KMS-11 (cell line): ENCODE measurements at regions not wholly inside any gene's neighbourhood (a gene's known extent, or its start where the extent isn't known, plus 50 kb on each side); places are given as distances from the start of the nearest gene placed in this dataset.

Experiments used
- H2AFZ ChIP-seq: fragments of 200-600 bp; sonication (generic); 2 replicates; pipeline ENCODE4 v1.6.1; 2016; ENCODE audit warnings: antibody characterized with exemption, mixed run types, low read depth
- H3K27ac ChIP-seq: fragments of 200-600 bp; sonication (generic); 2 replicates; pipeline ENCODE4 v1.6.1; 2016; ENCODE audit warnings: mild to moderate bottlenecking, mixed run types
- H3K27me3 ChIP-seq: fragments of 200-600 bp; sonication (generic); 2 replicates; pipeline ENCODE4 v1.6.1; 2017; ENCODE audit warnings: mild to moderate bottlenecking, low read depth, mixed run types, moderate library complexity; ENCODE audit not compliant: insufficient read depth
- H3K36me3 ChIP-seq: fragments of 200-600 bp; sonication (generic); 2 replicates; pipeline ENCODE4 v1.6.1; 2017; ENCODE audit warnings: mild to moderate bottlenecking, mixed run types; ENCODE audit not compliant: insufficient read depth
- H3K4me1 ChIP-seq: fragments of 200-600 bp; sonication (generic); 2 replicates; pipeline ENCODE4 v1.6.1; 2016; ENCODE audit warnings: mild to moderate bottlenecking, low read depth, mixed run types; ENCODE audit not compliant: poor library complexity, severe bottlenecking
- H3K4me2 ChIP-seq: fragments of 200-600 bp; sonication (generic); 2 replicates; pipeline ENCODE4 v1.7.0; 2016; ENCODE audit warnings: mild to moderate bottlenecking, mixed run types
- H3K4me3 ChIP-seq: fragments of 200-600 bp; sonication (generic); IDR thresholded peaks from 2 replicates; pipeline ENCODE4 v1.6.1; 2017; ENCODE audit warnings: low read depth, low read length, mixed read lengths; ENCODE audit not compliant: insufficient read depth
- H3K79me2 ChIP-seq: fragments of 200-600 bp; sonication (generic); 2 replicates; pipeline ENCODE4 v1.6.1; 2016; ENCODE audit warnings: low read depth, mixed run types; ENCODE audit not compliant: insufficient read depth
- H3K9ac ChIP-seq: fragments of 200-600 bp; sonication (generic); 2 replicates; pipeline ENCODE4 v1.6.1; 2016; ENCODE audit warnings: mild to moderate bottlenecking, mixed run types
- H4K20me1 ChIP-seq: fragments of 200-600 bp; sonication (generic); 2 replicates; pipeline ENCODE4 v1.6.1; 2016; ENCODE audit warnings: mild to moderate bottlenecking, mixed run types; ENCODE audit not compliant: insufficient read depth
- CTCF ChIP-seq: fragments of 200-600 bp; sonication (generic); conservative IDR thresholded peaks from 2 replicates; pipeline ENCODE4 v1.6.1; 2017; ENCODE audit warnings: low read depth, mild to moderate bottlenecking, antibody characterized with exemption, low read length, moderate library complexity, mixed read lengths

DNA sequence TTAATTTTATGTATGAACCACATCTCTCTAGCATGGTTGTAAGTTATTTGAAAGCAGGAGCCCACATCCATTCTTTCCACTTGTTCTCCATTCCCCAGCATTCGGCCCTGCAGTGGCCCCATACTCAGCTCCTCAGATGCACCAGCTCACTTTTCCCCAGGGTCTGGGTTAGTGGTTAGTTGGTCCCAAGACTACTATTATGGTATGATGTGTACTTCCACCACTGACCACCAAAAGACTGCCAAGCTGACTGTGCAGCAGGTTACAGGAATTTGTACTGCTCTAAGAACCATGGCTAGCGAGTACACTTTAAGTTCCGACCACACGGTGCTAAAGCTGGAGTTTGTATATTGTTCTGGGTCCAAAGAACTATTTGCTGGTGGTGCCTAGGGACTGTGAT, 413.6 kb upstream of the TCF4 start:
- Histone ChIP-seq H3K27me3 (no peaks in the 10 kb centered on the region), H3K9ac (no peak overlapping the region), H3K36me3 (no peaks in the 10 kb centered on the region), H3K4me1 (peaks cover 78% of the 10 kb centered on the region), H3K4me3 (no peak overlapping the region), H3K4me2 (no peak overlapping the region), H3K27ac (no peak overlapping the region), H2AFZ (no peak overlapping the region), H3K79me2 (no peaks in the 10 kb centered on the region), H4K20me1 (no peaks in the 10 kb centered on the region)
- no peak for TF ChIP-seq CTCF

DNA sequence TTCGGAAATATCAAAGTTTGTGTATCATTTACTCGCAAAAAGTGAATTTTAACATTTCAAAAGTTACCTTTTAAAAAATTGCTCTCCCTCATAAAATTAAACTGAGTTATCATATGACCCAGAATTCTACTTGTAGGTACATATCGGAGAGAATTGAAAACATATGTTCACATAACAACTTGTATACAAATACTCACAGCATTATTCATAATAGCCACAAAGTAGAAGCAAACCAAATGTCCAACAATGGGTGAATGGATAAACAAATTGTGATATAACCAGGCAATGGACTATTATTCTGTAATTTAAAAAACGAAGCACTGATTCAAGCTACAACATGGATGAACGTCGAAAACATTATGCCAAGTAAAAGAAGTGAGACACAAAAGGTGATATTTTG, 412.0 kb upstream of the TCF4 start:
- Histone ChIP-seq H3K36me3 (no peaks in the 10 kb centered on the region), H3K9ac (no peak overlapping the region), H3K79me2 (no peaks in the 10 kb centered on the region), H3K4me2 (peak overlapping the region; percentile 92; the same call in 1 of the 2 replicates), H3K27me3 (no peaks in the 10 kb centered on the region), H3K4me3 (no peak overlapping the region), H3K4me1 (peaks cover 93% of the 10 kb centered on the region), H3K27ac (peak overlapping the region; percentile 22; the same call in 1 of the 2 replicates), H4K20me1 (no peaks in the 10 kb centered on the region), H2AFZ (no peak overlapping the region)
- no peak for TF ChIP-seq CTCF

DNA sequence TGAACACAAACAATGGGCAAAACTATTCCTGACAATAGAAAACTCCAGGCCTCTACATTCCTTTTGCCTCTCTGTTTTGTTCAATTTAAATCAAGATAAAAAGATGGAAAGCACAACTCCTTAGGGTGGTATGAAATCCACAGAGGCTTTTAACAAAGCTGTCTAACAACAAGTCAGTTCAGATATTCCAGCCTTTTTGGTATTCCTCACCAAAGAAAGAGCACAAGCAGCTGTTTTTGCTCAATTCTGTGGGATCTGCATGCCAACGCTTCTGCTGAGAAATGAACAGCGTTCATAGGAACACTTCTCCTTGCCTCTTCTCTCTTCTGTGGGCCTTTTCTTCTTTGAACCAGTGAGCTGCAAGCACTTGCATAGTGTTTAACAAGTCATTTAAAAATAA, 411.6 kb upstream of the TCF4 start:
- peak overlapping the region; percentile 22; the same call in 1 of the 2 replicates for H3K27ac ChIP-seq
- TF ChIP-seq CTCF = no peak
- no peak overlapping the region; the same call in 1 of the 2 replicates for H3K9ac ChIP-seq
- H3K79me2 ChIP-seq = no peaks in the 10 kb centered on the region
- H3K36me3 ChIP-seq = no peaks in the 10 kb centered on the region
- peaks cover 97% of the 10 kb centered on the region for H3K4me1 ChIP-seq
- H2AFZ ChIP-seq = peak overlapping the region; percentile 92; the same call in 1 of the 2 replicates
- H3K27me3 ChIP-seq = no peaks in the 10 kb centered on the region
- H4K20me1 ChIP-seq = no peaks in the 10 kb centered on the region
- no peak overlapping the region for H3K4me3 ChIP-seq
- peak overlapping the region; percentile 92; the same call in 1 of the 2 replicates for H3K4me2 ChIP-seq

DNA sequence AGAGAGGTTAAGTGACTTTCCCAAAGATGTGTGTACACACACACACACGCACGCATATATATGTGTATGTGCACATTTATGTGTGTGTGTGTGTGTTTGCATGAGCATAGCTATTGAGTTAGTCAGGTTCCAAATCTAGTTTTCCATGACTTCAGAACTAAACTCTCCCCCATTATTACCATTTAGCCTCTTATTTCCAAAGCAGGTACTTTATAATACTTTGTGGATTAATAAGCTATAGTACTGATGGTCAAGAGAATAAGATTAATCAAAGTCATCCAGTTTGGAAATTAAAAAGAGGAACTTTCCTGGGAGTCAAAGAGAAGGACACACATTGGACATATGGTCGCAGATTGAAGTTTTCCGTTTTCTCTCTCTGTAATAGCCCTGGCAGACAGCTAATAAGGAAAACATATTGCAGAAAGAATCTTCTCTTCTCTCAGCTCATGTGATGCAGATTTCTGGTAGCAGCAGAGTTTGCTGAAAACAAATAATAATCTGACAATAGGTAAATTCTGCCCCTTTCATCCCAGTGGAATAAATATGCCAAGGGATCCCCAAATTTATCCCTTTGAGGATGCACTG, 410.9 kb upstream of the TCF4 start:
- Histone ChIP-seq H3K79me2 (no peaks in the 10 kb centered on the region), H3K9ac (peak overlapping the region; percentile 57; the same call in 1 of the 2 replicates), H3K4me2 (peak overlapping the region; percentile 92), H3K27ac (peak overlapping the region; percentile 79), H4K20me1 (no peaks in the 10 kb centered on the region), H2AFZ (peak overlapping the region; percentile 92), H3K36me3 (no peaks in the 10 kb centered on the region), H3K27me3 (no peaks in the 10 kb centered on the region), H3K4me1 (peaks cover 92% of the 10 kb centered on the region), H3K4me3 (no peak overlapping the region)
- TF ChIP-seq CTCF = no peak
